PC-3 (cell line): ENCODE measurements at regions not wholly inside any gene's neighbourhood (a gene's known extent, or its start where the extent isn't known, plus 50 kb on each side); places are given as distances from the start of the nearest gene placed in this dataset.

Experiments used
- ATAC-seq: fragments of 200-7000 bp; cut with Tn5 transposase; 2 replicates; pipeline ENCODE4 v1.9.1; 2020; ENCODE audit warnings: mild to moderate bottlenecking, moderate library complexity
- BruUV-seq: library from RNA; stranded (reverse); fragments of 400-500 nt; replicated peaks from 2 replicates; lab custom pipeline; 2021; lab: Mats Ljungman, UMichigan
- CTCF ChIA-PET: fragments of 300-600 bp; sonication (Branson Sonifier 250); formaldehyde crosslinking; loops from one replicate; lab custom pipeline; 2022; ENCODE audit warnings: antibody characterized with exemption; lab: Charles Lee
- POLR2A ChIA-PET: fragments of 300-600 bp; sonication (Branson Sonifier 250); formaldehyde crosslinking; loops from one replicate; lab custom pipeline; 2022; ENCODE audit warnings: antibody characterized with exemption; ENCODE audit not compliant: unreplicated experiment; lab: Charles Lee
- DNase-seq: peaks from one replicate; pipeline ENCODE4 v3.0.0-alpha.2; 2015
- H2AFZ ChIP-seq: fragments of 300-600 bp; sonication (generic); 2 replicates; pipeline ENCODE4 v1.6.0; 2016; ENCODE audit warnings: antibody characterized with exemption, low read length
- H3F3A ChIP-seq: fragments of 300-600 bp; sonication (generic); one replicate; pipeline ENCODE4 v1.6.0; 2017; ENCODE audit warnings: antibody characterized with exemption, low read length, control low read depth, mild to moderate bottlenecking; ENCODE audit not compliant: unreplicated experiment
- H3K27ac ChIP-seq: fragments of 300-600 bp; sonication (generic); 2 replicates; pipeline ENCODE4 v1.5.1; 2016; ENCODE audit warnings: mild to moderate bottlenecking, low read length
- H3K27me3 ChIP-seq: fragments of 300-600 bp; sonication (generic); 2 replicates; pipeline ENCODE4 v1.6.1; 2016; ENCODE audit warnings: low read length, mixed read lengths
- H3K36me3 ChIP-seq: fragments of 300-600 bp; sonication (generic); 2 replicates; pipeline ENCODE4 v1.6.1; 2016; ENCODE audit warnings: low read depth, mixed run types, low read length, mixed read lengths
- H3K4me1 ChIP-seq: fragments of 300-600 bp; sonication (generic); 2 replicates; pipeline ENCODE4 v1.5.1; 2016; ENCODE audit warnings: low read length; ENCODE audit not compliant: insufficient read depth
- H3K4me2 ChIP-seq: fragments of 300-600 bp; sonication (generic); 2 replicates; pipeline ENCODE4 v1.6.0; 2016; ENCODE audit warnings: low read length
- H3K4me3 ChIP-seq: fragments of 300-600 bp; sonication (generic); 2 replicates; pipeline ENCODE4 v1.5.1; 2016; ENCODE audit warnings: mild to moderate bottlenecking, low read length, mixed read lengths
- H3K79me2 ChIP-seq: fragments of 300-600 bp; sonication (generic); 2 replicates; pipeline ENCODE4 v1.6.1; 2017; ENCODE audit warnings: low read length, mixed read lengths
- H3K9ac ChIP-seq: fragments of 300-600 bp; sonication (generic); 2 replicates; pipeline ENCODE4 v1.6.0; 2016; ENCODE audit warnings: mild to moderate bottlenecking, low read length
- H3K9me2 ChIP-seq: fragments of 300-600 bp; sonication (generic); replicated peaks from 2 replicates; pipeline ENCODE4 v1.6.1; 2016; ENCODE audit warnings: mixed run types, low read length, mixed read lengths
- H3K9me3 ChIP-seq: fragments of 300-600 bp; sonication (generic); 2 replicates; pipeline ENCODE4 v1.6.1; 2016; ENCODE audit warnings: low read length, mixed read lengths
- H4K20me1 ChIP-seq: fragments of 300-600 bp; sonication (generic); 2 replicates; pipeline ENCODE4 v1.6.1; 2016; ENCODE audit warnings: low read length, mixed read lengths
- EZH2 ChIP-seq: fragments of 300-600 bp; sonication (generic); IDR thresholded peaks from one replicate; pipeline ENCODE4 v1.6.1; 2017; ENCODE audit warnings: antibody characterized with exemption, mild to moderate bottlenecking, low read length; ENCODE audit not compliant: unreplicated experiment
- EZH2phosphoT487 ChIP-seq: fragments of 300-600 bp; sonication (generic); IDR thresholded peaks from 2 replicates; pipeline ENCODE4 v1.6.1; 2018; ENCODE audit warnings: mild to moderate bottlenecking, antibody characterized with exemption, low read length, borderline replicate concordance
- intact Hi-C: fragments of 100-400 bp; cut with micrococcal nuclease; formaldehyde crosslinking; loops from 2 replicates; pipeline ENCODE4 v1.9.0; 2023
- TF ChIP-seq, protein P1 (sequence below): fragments of 300-600 bp; sonication (generic); conservative IDR thresholded peaks from 2 replicates; pipeline ENCODE4 v1.5.1; 2017; ENCODE audit warnings: antibody characterized with exemption, low read depth, mild to moderate bottlenecking, low read length

DNA sequence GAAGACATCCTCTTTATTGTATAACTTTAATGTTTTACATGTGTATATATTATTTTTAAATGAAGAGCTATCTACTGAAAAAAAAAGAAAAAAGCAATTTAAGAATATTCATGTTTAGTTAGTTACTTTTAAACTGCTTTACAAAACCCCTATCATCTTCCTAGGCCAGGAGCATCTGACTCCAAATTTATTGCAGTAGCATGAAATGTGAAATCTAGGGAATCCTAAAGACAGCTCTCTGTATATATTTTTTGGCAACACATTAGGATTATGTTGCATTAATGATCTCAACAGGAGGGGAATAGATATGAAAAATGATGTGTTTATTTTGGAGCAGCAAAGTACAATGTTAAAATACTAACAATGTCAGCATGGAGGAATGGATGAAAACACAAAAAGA is 158.3 kb downstream of the CNTN3 start:
- H3K9me2 ChIP-seq: no peaks in the 10 kb centered on the region
- H3K9me3 ChIP-seq: peaks cover 4% of the 10 kb centered on the region; the same call in 1 of the 2 replicates
- H3F3A ChIP-seq: no peaks in the 10 kb centered on the region
- no peak overlapping the region for H3K4me2 ChIP-seq
- POLR2A ChIA-PET: no interaction called here
- H3K4me3 ChIP-seq: no peak overlapping the region
- no peaks in the 10 kb centered on the region for H4K20me1 ChIP-seq
- no peaks in the 10 kb centered on the region for H3K36me3 ChIP-seq
- no TSS peak for BruUV-seq
- no peaks in the 10 kb centered on the region for H3K4me1 ChIP-seq
- ATAC-seq: no peak
- intact Hi-C loops: no loop called here
- DNase-seq: no peak
- H3K9ac ChIP-seq: no peak overlapping the region
- TF ChIP-seq EZH2 (no peak), EZH2phosphoT487 (no peak)
- TF ChIP-seq, protein P1, sequence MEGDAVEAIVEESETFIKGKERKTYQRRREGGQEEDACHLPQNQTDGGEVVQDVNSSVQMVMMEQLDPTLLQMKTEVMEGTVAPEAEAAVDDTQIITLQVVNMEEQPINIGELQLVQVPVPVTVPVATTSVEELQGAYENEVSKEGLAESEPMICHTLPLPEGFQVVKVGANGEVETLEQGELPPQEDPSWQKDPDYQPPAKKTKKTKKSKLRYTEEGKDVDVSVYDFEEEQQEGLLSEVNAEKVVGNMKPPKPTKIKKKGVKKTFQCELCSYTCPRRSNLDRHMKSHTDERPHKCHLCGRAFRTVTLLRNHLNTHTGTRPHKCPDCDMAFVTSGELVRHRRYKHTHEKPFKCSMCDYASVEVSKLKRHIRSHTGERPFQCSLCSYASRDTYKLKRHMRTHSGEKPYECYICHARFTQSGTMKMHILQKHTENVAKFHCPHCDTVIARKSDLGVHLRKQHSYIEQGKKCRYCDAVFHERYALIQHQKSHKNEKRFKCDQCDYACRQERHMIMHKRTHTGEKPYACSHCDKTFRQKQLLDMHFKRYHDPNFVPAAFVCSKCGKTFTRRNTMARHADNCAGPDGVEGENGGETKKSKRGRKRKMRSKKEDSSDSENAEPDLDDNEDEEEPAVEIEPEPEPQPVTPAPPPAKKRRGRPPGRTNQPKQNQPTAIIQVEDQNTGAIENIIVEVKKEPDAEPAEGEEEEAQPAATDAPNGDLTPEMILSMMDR: no peak
- H3K79me2 ChIP-seq: no peaks in the 10 kb centered on the region
- H3K27me3 ChIP-seq: no peaks in the 10 kb centered on the region
- CTCF ChIA-PET: no interaction called here
- H2AFZ ChIP-seq: no peak overlapping the region
- no peak overlapping the region for H3K27ac ChIP-seq

DNA sequence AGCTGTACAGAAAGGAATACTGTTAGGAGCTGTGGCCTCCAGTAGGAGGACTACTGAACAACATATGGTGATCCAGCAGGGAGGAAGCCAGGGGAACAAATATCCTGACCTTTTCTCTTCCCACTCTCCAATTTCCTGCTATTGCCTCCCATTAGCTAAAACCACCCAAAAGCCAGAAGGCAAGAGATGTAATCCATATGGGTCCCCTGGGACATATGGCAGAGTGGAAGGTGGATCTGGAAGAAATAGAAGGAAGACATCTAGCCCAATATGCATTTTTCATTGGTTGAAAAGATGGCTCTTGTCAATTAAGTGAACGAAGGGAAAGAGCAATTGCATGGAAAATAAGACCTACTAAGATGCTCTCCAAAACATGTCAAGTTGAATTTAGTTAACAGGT is 167.2 kb downstream of the CNTN3 start:
- Histone ChIP-seq H3K27me3 (no peaks in the 10 kb centered on the region), H3K9me2 (no peaks in the 10 kb centered on the region), H4K20me1 (no peaks in the 10 kb centered on the region), H2AFZ (no peak overlapping the region), H3K79me2 (no peaks in the 10 kb centered on the region), H3K4me3 (no peak overlapping the region), H3K9me3 (peaks cover 20% of the 10 kb centered on the region; the same call in 1 of the 2 replicates), H3F3A (no peaks in the 10 kb centered on the region), H3K27ac (no peak overlapping the region), H3K4me2 (no peak overlapping the region), H3K4me1 (no peaks in the 10 kb centered on the region), H3K9ac (no peak overlapping the region), H3K36me3 (no peaks in the 10 kb centered on the region)
- no TSS peak for BruUV-seq
- ATAC-seq (no peak), DNase-seq (no peak)
- CTCF ChIA-PET: no interaction called here
- POLR2A ChIA-PET: no interaction called here
- TF ChIP-seq, protein P1: no peak
- no peak for TF ChIP-seq EZH2
- no peak for TF ChIP-seq EZH2phosphoT487
- intact Hi-C loops: no loop called here

DNA sequence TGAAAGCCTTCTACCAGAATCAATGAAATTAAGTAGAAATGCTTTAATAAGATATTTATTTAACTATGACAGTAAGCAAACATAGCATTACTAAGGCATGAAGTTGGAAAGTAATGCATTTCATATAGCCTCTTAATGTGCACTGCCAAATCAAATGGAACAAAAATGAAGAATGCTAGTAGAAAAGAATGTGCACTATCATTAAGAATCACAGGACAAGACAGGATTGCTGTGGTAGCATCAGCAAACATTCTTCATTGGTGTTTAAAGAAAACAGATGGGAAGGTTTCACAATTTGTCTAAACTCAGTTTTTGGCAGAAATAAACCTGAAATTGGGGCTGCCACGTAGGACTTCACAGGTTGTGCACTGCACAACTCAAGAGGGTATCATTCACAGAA is 168.9 kb downstream of the CNTN3 start:
- Histone ChIP-seq H3K4me1 (no peaks in the 10 kb centered on the region), H3K9me2 (no peaks in the 10 kb centered on the region), H4K20me1 (no peaks in the 10 kb centered on the region), H3K9ac (no peak overlapping the region), H2AFZ (no peak overlapping the region), H3K36me3 (no peaks in the 10 kb centered on the region), H3K4me3 (no peak overlapping the region), H3K9me3 (peaks cover 27% of the 10 kb centered on the region; the same call in 1 of the 2 replicates), H3K27ac (no peak overlapping the region), H3K79me2 (no peaks in the 10 kb centered on the region), H3F3A (no peaks in the 10 kb centered on the region), H3K4me2 (no peak overlapping the region), H3K27me3 (no peaks in the 10 kb centered on the region)
- DNase-seq (no peak), ATAC-seq (no peak)
- no TSS peak for BruUV-seq
- POLR2A ChIA-PET: no interaction called here
- intact Hi-C loops: no loop called here
- CTCF ChIA-PET: no interaction called here
- TF ChIP-seq EZH2: no peak
- TF ChIP-seq EZH2phosphoT487: no peak
- TF ChIP-seq, protein P1: no peak
